Activated CD8-positive, alpha-beta memory T cell treated with anti-CD3 and anti-CD28 coated beads, Interleukin-2, amount 50 U/mL, for 48 hours (primary cell): ENCODE measurements at regions not wholly inside any gene's neighbourhood (a gene's known extent, or its start where the extent isn't known, plus 50 kb on each side); places are given as distances from the start of the nearest gene placed in this dataset.

Experiments used
- DNase-seq: peaks from one replicate; pipeline ENCODE4 v3.0.0-alpha.2; 2020

GRCh38 chr21:31564439-31564838, 95.1 kb upstream of the SOD1 start:
- DNase-seq = no peak

GRCh38 chr21:31560479-31560878, 99.0 kb upstream of the SOD1 start:
- DNase-seq = no peak

- peak; percentile 97 for DNase-seq
Measured at GRCh38 chr21:31559368-31560119, 99.9 kb upstream of the SOD1 start.

GRCh38 chr21:31558962-31559367, 100.5 kb upstream of the SOD1 start:
- DNase-seq = peak; percentile 93

GRCh38 chr21:31558189-31558961, 101.1 kb upstream of the SOD1 start:
- peak; percentile 70 for DNase-seq

- peak; percentile 64 for DNase-seq
Measured at GRCh38 chr21:31557421-31558188, 101.9 kb upstream of the SOD1 start.

- DNase-seq = no peak
Measured at GRCh38 chr21:31556662-31557061, 102.8 kb upstream of the SOD1 start.

- no peak for DNase-seq
Measured at GRCh38 chr21:31555741-31556191, 103.7 kb upstream of the SOD1 start.

- peak; percentile 64 for DNase-seq
Measured at GRCh38 chr21:31554511-31555022, 104.9 kb upstream of the SOD1 start.

- DNase-seq = no peak
Measured at GRCh38 chr21:31553926-31554325, 105.6 kb upstream of the SOD1 start.

GRCh38 chr21:31553461-31553860, 106.0 kb upstream of the SOD1 start:
- DNase-seq = no peak

- DNase-seq = no peak
Measured at GRCh38 chr21:31552826-31553225, 106.7 kb upstream of the SOD1 start.

GRCh38 chr21:31550070-31550469, 109.4 kb upstream of the SOD1 start:
- no peak for DNase-seq

- DNase-seq = no peak
Measured at GRCh38 chr21:31548688-31549087, 110.8 kb upstream of the SOD1 start.

- DNase-seq = no peak
Measured at GRCh38 chr21:31546443-31547170, 112.9 kb upstream of the SOD1 start.

GRCh38 chr21:31545036-31545435, 114.5 kb upstream of the SOD1 start:
- DNase-seq = no peak

- no peak for DNase-seq
Measured at GRCh38 chr21:31543191-31543590, 116.3 kb upstream of the SOD1 start.

- DNase-seq = no peak
Measured at GRCh38 chr21:31538816-31539215, 120.7 kb upstream of the SOD1 start.

- DNase-seq = no peak
Measured at GRCh38 chr21:31537872-31538576, 121.5 kb upstream of the SOD1 start.

- DNase-seq = no peak
Measured at GRCh38 chr21:31536138-31536537, 123.4 kb upstream of the SOD1 start.

GRCh38 chr21:31531967-31532366, 127.5 kb upstream of the SOD1 start:
- DNase-seq = no peak
